AG08396 (cell line): ENCODE measurements at regions not wholly inside any gene's neighbourhood (a gene's known extent, or its start where the extent isn't known, plus 50 kb on each side); places are given as distances from the start of the nearest gene placed in this dataset.

Source experiments
- DNase-seq: peaks from one replicate; pipeline ENCODE4 v3.0.0; 2012; ENCODE audit warnings: low spot score, mixed read lengths

GRCh38 chr5:3954633-3955032, 359.0 kb downstream of the IRX1 start:
- no peak for DNase-seq

- DNase-seq: no peak
Measured at GRCh38 chr5:3957658-3958057, 362.0 kb downstream of the IRX1 start.

- no peak for DNase-seq
Measured at GRCh38 chr5:3958389-3958788, 362.8 kb downstream of the IRX1 start.

- DNase-seq: no peak
Measured at GRCh38 chr5:3962113-3962512, 366.5 kb downstream of the IRX1 start.

- no peak for DNase-seq
Measured at GRCh38 chr5:3963652-3964051, 368.0 kb downstream of the IRX1 start.

GRCh38 chr5:3980156-3980555, 384.5 kb downstream of the IRX1 start:
- no peak for DNase-seq

GRCh38 chr5:3987867-3988266, 392.2 kb downstream of the IRX1 start:
- no peak for DNase-seq

GRCh38 chr5:3993856-3994473, 398.3 kb downstream of the IRX1 start:
- no peak for DNase-seq

- no peak for DNase-seq
Measured at GRCh38 chr5:3994628-3995027, 399.0 kb downstream of the IRX1 start.

GRCh38 chr5:3995954-3996619, 400.5 kb downstream of the IRX1 start:
- no peak for DNase-seq

- DNase-seq: no peak
Measured at GRCh38 chr5:3996707-3997336, 401.2 kb downstream of the IRX1 start.

- no peak for DNase-seq
Measured at GRCh38 chr5:3997670-3998069, 402.0 kb downstream of the IRX1 start.

- DNase-seq: no peak
Measured at GRCh38 chr5:3999929-4000328, 404.3 kb downstream of the IRX1 start.

- DNase-seq: no peak
Measured at GRCh38 chr5:4001004-4001403, 405.4 kb downstream of the IRX1 start.

GRCh38 chr5:4001758-4002533, 406.3 kb downstream of the IRX1 start:
- no peak for DNase-seq

- no peak for DNase-seq
Measured at GRCh38 chr5:4005335-4005734, 409.7 kb downstream of the IRX1 start.

GRCh38 chr5:4007001-4007400, 411.4 kb downstream of the IRX1 start:
- no peak for DNase-seq

GRCh38 chr5:4011943-4012342, 416.3 kb downstream of the IRX1 start:
- no peak for DNase-seq

GRCh38 chr5:4013106-4013898, 417.7 kb downstream of the IRX1 start:
- no peak for DNase-seq

- DNase-seq: no peak
Measured at GRCh38 chr5:4015709-4016108, 420.1 kb downstream of the IRX1 start.

GRCh38 chr5:4017076-4017803, 421.6 kb downstream of the IRX1 start:
- no peak for DNase-seq
